ENCODE measurements at regions not wholly inside any gene's neighbourhood (a gene's known extent, or its start where the extent isn't known, plus 50 kb on each side); places are given as distances from the start of the nearest gene placed in this dataset.

DNA sequence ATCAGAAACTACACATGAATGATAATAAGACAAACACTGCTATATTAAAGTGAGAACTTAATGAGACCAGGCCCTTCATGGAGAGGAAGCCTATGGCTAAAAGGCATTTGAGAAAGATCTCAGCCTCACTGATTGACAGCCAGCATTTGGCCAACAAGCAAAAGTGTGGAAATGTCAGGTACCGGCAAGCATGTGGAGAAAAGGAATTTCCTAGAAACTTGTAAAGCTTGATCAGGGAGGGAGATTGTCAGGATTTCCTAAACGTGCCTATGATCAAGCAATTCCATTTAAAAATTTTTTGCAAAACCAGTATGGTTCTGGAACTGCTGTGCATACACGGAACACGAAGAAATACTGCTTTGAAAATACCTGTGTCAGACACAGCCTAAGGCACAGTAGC lies 220.3 kb upstream of the ATP10A start:
- DNase-seq (ENCODE audit: low read depth), result no peak
- TF ChIP-seq, protein P1, sequence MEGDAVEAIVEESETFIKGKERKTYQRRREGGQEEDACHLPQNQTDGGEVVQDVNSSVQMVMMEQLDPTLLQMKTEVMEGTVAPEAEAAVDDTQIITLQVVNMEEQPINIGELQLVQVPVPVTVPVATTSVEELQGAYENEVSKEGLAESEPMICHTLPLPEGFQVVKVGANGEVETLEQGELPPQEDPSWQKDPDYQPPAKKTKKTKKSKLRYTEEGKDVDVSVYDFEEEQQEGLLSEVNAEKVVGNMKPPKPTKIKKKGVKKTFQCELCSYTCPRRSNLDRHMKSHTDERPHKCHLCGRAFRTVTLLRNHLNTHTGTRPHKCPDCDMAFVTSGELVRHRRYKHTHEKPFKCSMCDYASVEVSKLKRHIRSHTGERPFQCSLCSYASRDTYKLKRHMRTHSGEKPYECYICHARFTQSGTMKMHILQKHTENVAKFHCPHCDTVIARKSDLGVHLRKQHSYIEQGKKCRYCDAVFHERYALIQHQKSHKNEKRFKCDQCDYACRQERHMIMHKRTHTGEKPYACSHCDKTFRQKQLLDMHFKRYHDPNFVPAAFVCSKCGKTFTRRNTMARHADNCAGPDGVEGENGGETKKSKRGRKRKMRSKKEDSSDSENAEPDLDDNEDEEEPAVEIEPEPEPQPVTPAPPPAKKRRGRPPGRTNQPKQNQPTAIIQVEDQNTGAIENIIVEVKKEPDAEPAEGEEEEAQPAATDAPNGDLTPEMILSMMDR (conservative IDR thresholded peaks at IDR 0.05; ENCODE audit: low read depth, low read length), result no peak
- H3K4me3 ChIP-seq (ENCODE audit: low read length), result no peak overlapping the region

DNA sequence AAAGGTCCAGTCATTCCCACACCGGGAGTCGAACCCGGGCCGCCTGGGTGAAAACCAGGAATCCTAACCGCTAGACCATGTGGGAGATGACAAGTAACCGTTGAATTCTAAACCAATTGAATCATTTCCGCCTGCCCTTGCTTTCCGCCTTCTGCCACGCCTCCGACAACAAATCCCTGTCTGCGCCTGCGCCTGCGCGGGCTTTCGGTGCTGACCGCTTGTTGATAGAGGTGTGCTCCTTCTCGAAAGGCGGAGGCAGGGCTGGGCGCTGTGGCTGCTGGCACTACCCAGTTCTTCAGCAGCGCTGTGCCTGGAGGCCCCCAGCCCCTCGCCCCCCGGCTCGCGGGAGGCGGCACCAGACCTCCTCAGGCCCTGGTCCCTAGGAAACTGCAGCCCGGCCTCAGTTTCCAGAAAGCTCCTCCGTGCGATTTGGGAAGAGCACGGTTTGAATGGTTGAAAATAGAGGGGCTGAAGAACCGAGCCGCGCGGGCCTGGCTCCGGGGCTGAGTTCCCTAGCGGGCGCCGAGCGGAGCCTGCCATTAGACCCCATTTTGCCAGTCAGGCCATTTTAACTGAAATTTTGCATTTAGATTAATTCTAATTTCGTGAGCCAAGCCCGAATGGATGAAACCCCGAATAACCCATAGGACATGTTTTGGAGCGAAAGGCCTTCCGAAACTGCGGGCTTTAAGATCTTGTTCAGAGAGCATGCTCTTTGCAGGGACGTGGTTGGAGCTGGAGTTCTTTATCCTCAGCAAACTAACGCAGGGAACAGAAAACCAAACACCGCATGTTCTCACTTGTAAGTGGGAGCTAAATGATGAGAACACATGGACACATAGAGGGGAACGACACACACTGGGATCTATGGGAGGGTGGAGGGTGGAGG lies 219.3 kb upstream of the ATP10A start:
- peak; percentile 85 for DNase-seq (ENCODE audit: low read depth)
- H3K4me3 ChIP-seq (ENCODE audit: low read length), result peak overlapping the region; percentile 56
- TF ChIP-seq, protein P1 (conservative IDR thresholded peaks at IDR 0.05; ENCODE audit: low read depth, low read length), result no peak

DNA sequence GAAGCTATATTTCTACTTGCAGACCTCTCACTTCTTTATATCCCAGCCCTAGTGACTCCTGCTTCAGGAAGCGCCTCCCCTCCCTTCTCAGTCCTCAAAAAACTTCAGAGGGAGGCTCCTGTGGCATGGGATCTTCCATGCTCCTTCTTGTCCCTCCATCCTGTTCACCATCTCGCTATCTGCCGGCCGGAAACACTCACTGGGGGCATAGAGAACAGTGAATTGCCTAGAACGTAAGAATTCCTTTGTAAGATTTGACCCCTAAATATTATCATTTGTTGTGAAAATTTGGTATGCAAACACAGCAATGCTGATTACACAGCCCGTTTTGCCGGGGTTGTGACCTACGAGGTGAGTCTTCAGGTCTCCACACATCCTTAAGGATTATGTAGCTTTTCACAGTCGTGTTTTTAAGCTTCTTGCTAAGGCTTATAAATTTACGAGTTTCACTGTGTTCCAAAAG lies 218.7 kb upstream of the ATP10A start:
- no peak overlapping the region for H3K4me3 ChIP-seq (ENCODE audit: low read length)
- TF ChIP-seq, protein P1 (conservative IDR thresholded peaks at IDR 0.05; ENCODE audit: low read depth, low read length), result no peak
- DNase-seq (ENCODE audit: low read depth), result no peak

DNA sequence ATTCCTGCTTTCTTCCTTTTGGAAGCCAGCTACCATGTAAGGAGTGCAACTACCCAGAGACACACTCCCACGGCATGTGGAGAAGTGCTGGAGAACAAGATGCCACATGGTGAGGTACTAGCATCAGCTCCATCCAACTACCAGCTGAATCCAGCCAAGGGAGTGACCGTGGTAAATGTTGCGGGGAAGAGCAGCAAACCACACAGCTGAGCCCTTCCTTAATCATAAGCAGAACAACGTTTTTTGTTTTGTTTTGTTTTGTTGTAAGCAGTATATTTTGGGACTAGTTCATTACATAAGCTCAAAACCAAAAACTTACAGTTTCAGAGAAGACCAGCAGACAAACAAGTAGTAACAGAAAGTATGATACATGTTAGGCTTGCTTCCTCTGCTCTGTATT lies 212.6 kb upstream of the ATP10A start:
- H3K4me3 ChIP-seq (ENCODE audit: low read length), result no peak overlapping the region
- DNase-seq (ENCODE audit: low read depth), result no peak
- TF ChIP-seq, protein P1 (conservative IDR thresholded peaks at IDR 0.05; ENCODE audit: low read depth, low read length), result no peak

DNA sequence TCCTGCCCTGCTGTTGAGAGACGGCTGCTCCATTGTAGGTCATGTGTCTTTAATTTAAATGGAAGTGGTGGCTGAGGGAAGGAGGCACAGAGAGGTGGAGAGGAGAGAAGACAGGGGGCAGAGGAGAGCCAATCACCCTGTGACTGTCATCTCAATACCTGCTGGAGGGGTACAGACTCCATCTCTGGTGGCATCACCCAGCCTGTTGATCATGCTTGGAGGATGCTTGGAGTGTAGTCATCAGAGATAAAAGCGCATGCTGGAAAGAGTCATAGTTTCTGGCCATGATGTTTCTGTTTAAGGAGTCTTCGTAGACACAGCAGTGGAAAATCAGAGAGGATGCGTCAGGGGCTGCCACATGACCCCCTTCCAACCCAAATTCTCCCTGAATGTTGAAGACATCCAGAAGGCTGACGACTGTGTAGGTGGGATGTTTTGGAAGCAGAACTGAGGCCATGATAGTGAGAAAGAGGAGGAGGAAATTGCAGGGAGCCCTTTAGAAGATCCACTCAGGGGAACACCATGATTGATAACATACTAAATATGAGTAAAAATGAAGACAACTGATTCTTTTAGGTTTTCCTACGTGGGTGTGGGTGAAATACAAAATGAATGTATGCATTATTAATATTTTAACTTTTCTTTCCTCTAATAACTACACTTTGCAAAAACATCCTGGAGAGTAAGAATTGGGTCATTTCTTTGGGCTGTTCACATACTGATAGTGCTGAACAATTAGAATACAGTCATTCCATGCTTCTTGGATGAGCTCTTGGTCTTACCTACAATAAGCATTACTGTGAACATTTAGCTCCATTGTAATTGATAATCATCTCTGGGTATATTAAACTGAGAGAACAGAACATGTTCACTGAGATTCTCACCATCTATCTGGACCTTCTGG lies 210.6 kb upstream of the ATP10A start:
- H3K4me3 ChIP-seq (ENCODE audit: low read length), result no peak overlapping the region
- TF ChIP-seq, protein P1 (conservative IDR thresholded peaks at IDR 0.05; ENCODE audit: low read depth, low read length), result no peak
- no peak for DNase-seq (ENCODE audit: low read depth)

DNA sequence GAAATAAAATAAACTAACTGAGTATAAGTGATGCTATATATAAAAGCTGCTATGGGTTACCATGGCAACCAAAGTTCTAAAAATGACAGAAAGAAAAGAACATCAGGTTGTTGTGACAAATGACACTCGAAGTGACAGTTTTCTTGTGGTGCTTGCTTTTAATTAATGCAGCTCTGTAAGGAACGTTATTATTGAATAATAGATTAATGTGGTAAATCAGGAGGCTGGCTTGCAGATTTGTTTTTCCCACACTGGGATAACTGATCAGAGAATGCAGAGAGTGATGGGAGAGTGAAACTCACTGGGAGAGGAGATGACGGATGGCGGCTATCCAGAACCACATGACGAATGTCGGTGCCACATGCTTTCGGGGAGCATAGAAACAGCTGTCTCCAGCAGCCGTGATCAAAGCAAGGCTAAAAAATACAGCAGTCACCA lies 207.0 kb upstream of the ATP10A start:
- TF ChIP-seq, protein P1 (conservative IDR thresholded peaks at IDR 0.05; ENCODE audit: low read depth, low read length), result no peak
- H3K4me3 ChIP-seq (ENCODE audit: low read length), result no peak overlapping the region
- no peak for DNase-seq (ENCODE audit: low read depth)

Measured in retinal pigment epithelial cell (primary cell).